Astrocyte (in vitro differentiated cells and primary cell): ENCODE measurements at regions not wholly inside any gene's neighbourhood (a gene's known extent, or its start where the extent isn't known, plus 50 kb on each side); places are given as distances from the start of the nearest gene placed in this dataset.

Source experiments
- DNase-seq: peaks from one replicate; pipeline ENCODE4 v3.0.0-alpha.2; 2010; ENCODE audit warnings: low read depth
- FAIRE-seq: peaks from 2 replicates; lab custom pipeline; 2011; peaks lifted over from hg19 to GRCh38; lab: Jason Lieb, UNC
- H2AFZ ChIP-seq: 2 replicates; pipeline ENCODE4 v1.6.0; 2012; ENCODE audit warnings: low read depth, low read length, inconsistent platforms
- H3K27ac ChIP-seq: 2 replicates; pipeline ENCODE4 v1.5.1; 2011; ENCODE audit warnings: low read depth, low read length, inconsistent platforms
- H3K27me3 ChIP-seq: 2 replicates; pipeline ENCODE4 v1.6.0; 2011; ENCODE audit warnings: low read length, inconsistent platforms; ENCODE audit not compliant: insufficient read depth
- H3K36me3 ChIP-seq: 2 replicates; pipeline ENCODE4 v1.5.1; 2011; ENCODE audit warnings: low read length, inconsistent platforms; ENCODE audit not compliant: insufficient read depth
- H3K4me1 ChIP-seq: 2 replicates; pipeline ENCODE4 v1.5.1; 2011; ENCODE audit warnings: low read length, inconsistent platforms; ENCODE audit not compliant: insufficient read depth
- H3K4me2 ChIP-seq: 2 replicates; pipeline ENCODE4 v1.6.0; 2012; ENCODE audit warnings: low read length, inconsistent platforms
- H3K4me3 ChIP-seq: 2 replicates; pipeline ENCODE4 v1.5.1; 2011; ENCODE audit warnings: low read depth, mild to moderate bottlenecking, low read length, inconsistent platforms; ENCODE audit not compliant: insufficient read depth
- H3K79me2 ChIP-seq: 2 replicates; pipeline ENCODE4 v1.6.0; 2012; ENCODE audit warnings: mild to moderate bottlenecking, low read length, inconsistent platforms; ENCODE audit not compliant: insufficient read depth
- H3K9ac ChIP-seq: 2 replicates; pipeline ENCODE4 v1.6.0; 2012; ENCODE audit warnings: mild to moderate bottlenecking, low read length, inconsistent platforms
- H3K9me3 ChIP-seq: 2 replicates; pipeline ENCODE4 v1.5.1; 2012; ENCODE audit warnings: low read depth, mild to moderate bottlenecking, low read length, inconsistent platforms; ENCODE audit not compliant: insufficient read depth
- H4K20me1 ChIP-seq: 2 replicates; pipeline ENCODE4 v1.6.0; 2012; ENCODE audit warnings: low read length, inconsistent platforms; ENCODE audit not compliant: insufficient read depth
- H3K27ac Mint-ChIP-seq: one replicate; pipeline ENCODE4 v1.8.0; 2021; ENCODE audit warnings: mild to moderate bottlenecking, mixed read lengths; ENCODE audit not compliant: unreplicated experiment
- H3K27me3 Mint-ChIP-seq: one replicate; pipeline ENCODE4 v1.8.0; 2021; ENCODE audit warnings: low read depth, mixed read lengths; ENCODE audit not compliant: unreplicated experiment
- H3K36me3 Mint-ChIP-seq: one replicate; pipeline ENCODE4 v1.8.0; 2021; ENCODE audit warnings: low read depth, mixed read lengths; ENCODE audit not compliant: unreplicated experiment
- H3K4me1 Mint-ChIP-seq: one replicate; pipeline ENCODE4 v1.8.0; 2021; ENCODE audit warnings: low read depth, mixed read lengths; ENCODE audit not compliant: unreplicated experiment
- H3K4me3 Mint-ChIP-seq: one replicate; pipeline ENCODE4 v1.8.0; 2021; ENCODE audit warnings: mild to moderate bottlenecking, moderate library complexity, mixed read lengths; ENCODE audit not compliant: unreplicated experiment
- H3K9me3 Mint-ChIP-seq: one replicate; pipeline ENCODE4 v1.8.0; 2021; ENCODE audit warnings: mild to moderate bottlenecking, mixed read lengths; ENCODE audit not compliant: unreplicated experiment
- CTCF ChIP-seq: IDR thresholded peaks from 2 replicates; pipeline ENCODE4 v1.5.1; 2011; ENCODE audit warnings: low read depth, mild to moderate bottlenecking, inconsistent platforms, low read length, moderate library complexity; ENCODE audit not compliant: insufficient read depth
- EZH2 ChIP-seq: IDR thresholded peaks from 2 replicates; pipeline ENCODE4 v1.6.1; 2012; ENCODE audit warnings: mild to moderate bottlenecking, low read length, inconsistent platforms; ENCODE audit not compliant: insufficient read depth

GRCh38 chr11:35888961-35889360, 54.9 kb upstream of the LDLRAD3 start:
- H3K9me3 ChIP-seq = no peaks in the 10 kb centered on the region
- H3K79me2 ChIP-seq = no peaks in the 10 kb centered on the region
- Mint-ChIP-seq H3K27me3 (peaks cover 5% of the 10 kb centered on the region), H3K36me3 (no peaks in the 10 kb centered on the region), H3K4me3 (no peak overlapping the region), H3K27ac (no peak overlapping the region), H3K4me1 (no peaks in the 10 kb centered on the region), H3K9me3 (peaks cover 3% of the 10 kb centered on the region)
- no peak for TF ChIP-seq CTCF
- no peaks in the 10 kb centered on the region for H3K4me1 ChIP-seq
- H3K4me2 ChIP-seq = no peak overlapping the region
- H2AFZ ChIP-seq = no peak overlapping the region
- no peak for FAIRE-seq
- H3K4me3 ChIP-seq = no peak overlapping the region
- no peaks in the 10 kb centered on the region for H4K20me1 ChIP-seq
- H3K36me3 ChIP-seq = no peaks in the 10 kb centered on the region
- H3K27me3 ChIP-seq = no peaks in the 10 kb centered on the region
- no peak overlapping the region for H3K27ac ChIP-seq
- no peak overlapping the region for H3K9ac ChIP-seq
- DNase-seq = no peak

GRCh38 chr11:35891096-35891495, 52.8 kb upstream of the LDLRAD3 start:
- Histone ChIP-seq H2AFZ (no peak overlapping the region), H3K36me3 (no peaks in the 10 kb centered on the region), H3K9ac (no peak overlapping the region), H3K79me2 (no peaks in the 10 kb centered on the region), H3K27ac (no peak overlapping the region), H3K4me2 (no peak overlapping the region), H3K4me3 (no peak overlapping the region), H4K20me1 (no peaks in the 10 kb centered on the region), H3K27me3 (no peaks in the 10 kb centered on the region), H3K4me1 (no peaks in the 10 kb centered on the region), H3K9me3 (no peaks in the 10 kb centered on the region)
- Mint-ChIP-seq H3K4me1 (no peaks in the 10 kb centered on the region), H3K27ac (no peak overlapping the region), H3K4me3 (no peak overlapping the region), H3K27me3 (peaks cover 8% of the 10 kb centered on the region), H3K36me3 (no peaks in the 10 kb centered on the region), H3K9me3 (peaks cover 3% of the 10 kb centered on the region)
- no peak for DNase-seq
- no peak for FAIRE-seq
- TF ChIP-seq EZH2 = no peak
- no peak for TF ChIP-seq CTCF

GRCh38 chr11:35892166-35892565, 51.7 kb upstream of the LDLRAD3 start:
- H3K9ac ChIP-seq = no peak overlapping the region
- Mint-ChIP-seq H3K9me3 (peaks cover 2% of the 10 kb centered on the region), H3K36me3 (no peaks in the 10 kb centered on the region), H3K27ac (no peak overlapping the region), H3K27me3 (peaks cover 8% of the 10 kb centered on the region), H3K4me3 (no peak overlapping the region), H3K4me1 (no peaks in the 10 kb centered on the region)
- no peak overlapping the region for H3K4me2 ChIP-seq
- no peaks in the 10 kb centered on the region for H3K79me2 ChIP-seq
- no peaks in the 10 kb centered on the region for H3K4me1 ChIP-seq
- no peak overlapping the region for H2AFZ ChIP-seq
- no peak overlapping the region for H3K4me3 ChIP-seq
- no peaks in the 10 kb centered on the region for H3K9me3 ChIP-seq
- no peak for FAIRE-seq
- no peak overlapping the region for H3K27ac ChIP-seq
- H4K20me1 ChIP-seq = no peaks in the 10 kb centered on the region
- H3K36me3 ChIP-seq = no peaks in the 10 kb centered on the region
- TF ChIP-seq EZH2 = no peak
- TF ChIP-seq CTCF = no peak
- H3K27me3 ChIP-seq = no peaks in the 10 kb centered on the region
- DNase-seq = peak; percentile 23
